GM19240 (cell line): ENCODE measurements at regions not wholly inside any gene's neighbourhood (a gene's known extent, or its start where the extent isn't known, plus 50 kb on each side); places are given as distances from the start of the nearest gene placed in this dataset.

Experiments used
- DNase-seq: peaks from one replicate; pipeline ENCODE4 v3.0.0; 2011; ENCODE audit warnings: low spot score; ENCODE audit not compliant: insufficient read length

DNA sequence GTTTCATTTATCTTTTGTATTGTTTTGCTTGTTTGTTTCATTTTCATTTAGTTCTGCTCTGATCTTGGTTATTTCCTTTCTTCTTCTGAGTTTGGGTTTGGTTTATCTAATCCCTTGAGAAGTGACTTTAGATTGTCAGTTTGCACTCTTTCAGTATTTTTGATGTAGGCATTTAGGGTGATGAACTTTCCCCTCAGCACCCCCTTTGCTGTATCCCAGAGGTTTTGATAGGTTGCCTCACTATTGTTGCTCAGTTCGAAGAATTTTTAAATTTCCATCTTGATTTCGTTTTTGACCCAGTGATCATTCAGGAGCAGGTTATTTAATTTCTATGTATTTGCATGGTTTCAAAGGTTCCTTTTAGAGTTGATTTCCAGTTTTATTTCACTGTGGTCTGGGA lies 119.6 kb upstream of the SSTR4 start:
- DNase-seq = no peak

DNA sequence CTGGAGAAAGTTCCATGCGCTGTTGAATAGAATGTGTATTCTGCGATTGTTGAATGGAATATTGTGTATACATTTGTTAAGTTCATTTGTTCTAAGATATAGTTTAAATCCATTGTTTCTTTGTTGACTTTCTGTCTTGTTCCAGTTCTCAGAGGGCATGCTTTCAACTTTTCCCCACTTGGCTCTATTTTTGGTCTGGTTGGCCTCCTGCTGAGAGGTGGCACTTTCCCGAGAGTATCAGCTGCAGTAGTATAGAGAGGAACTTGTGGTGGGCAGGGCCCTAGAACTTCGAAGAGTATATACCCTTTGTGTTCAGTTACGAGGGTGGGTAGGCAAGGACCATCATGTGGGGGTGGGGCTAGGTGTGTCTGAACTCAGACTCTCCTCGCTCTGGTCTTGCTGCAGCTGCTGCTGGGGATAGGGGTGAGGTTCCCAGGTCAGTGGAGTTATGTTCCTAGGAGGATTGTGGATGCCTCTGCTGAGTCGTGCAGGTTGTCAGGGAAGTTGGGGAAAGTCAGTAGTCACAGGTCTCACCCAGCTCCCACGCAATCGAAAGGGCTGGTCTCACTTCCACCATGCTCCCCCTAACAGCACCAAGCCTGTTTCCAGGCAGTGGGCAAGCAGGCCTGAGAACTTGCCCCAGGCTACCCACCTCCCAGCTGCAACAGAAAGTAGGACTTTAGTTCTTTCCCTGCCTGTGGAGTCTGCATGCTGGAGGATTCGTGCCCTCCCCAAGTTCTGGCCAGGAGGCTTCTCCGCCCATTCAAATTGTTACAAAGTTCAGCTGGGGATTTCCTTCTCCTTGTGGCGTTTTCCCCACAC lies 118.9 kb upstream of the SSTR4 start:
- DNase-seq = no peak

DNA sequence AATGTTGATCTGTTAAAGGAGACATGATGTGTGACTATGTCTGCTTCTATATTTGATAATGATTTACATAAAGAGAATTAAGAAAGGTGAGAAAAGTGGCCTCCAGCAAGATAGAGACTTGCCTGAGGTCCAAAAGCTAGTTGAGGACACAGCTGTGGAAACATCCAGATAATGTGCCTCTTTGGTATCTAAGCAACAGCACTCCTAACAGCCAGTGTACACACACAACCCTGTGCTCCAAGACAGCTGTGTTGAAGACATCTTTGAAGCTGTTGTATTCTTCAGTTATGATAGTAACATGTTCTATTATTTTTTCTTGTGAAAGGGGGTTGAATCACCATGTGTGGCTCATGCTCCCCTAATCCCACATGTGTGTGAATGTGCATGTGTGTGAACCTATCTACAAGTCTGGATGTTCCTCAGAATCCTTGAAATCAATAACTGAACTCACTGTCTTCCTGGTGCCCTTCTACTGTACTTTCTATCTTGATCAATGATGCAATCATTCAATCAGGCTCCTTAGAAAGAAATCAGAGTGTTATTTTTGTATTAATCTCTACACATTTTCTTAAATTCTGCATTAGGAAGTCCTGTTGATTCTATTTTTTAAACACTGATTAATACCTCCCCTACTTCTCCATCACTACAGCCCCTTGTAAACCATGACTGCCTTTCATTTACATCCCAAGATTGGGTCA lies 116.7 kb upstream of the SSTR4 start:
- no peak for DNase-seq

DNA sequence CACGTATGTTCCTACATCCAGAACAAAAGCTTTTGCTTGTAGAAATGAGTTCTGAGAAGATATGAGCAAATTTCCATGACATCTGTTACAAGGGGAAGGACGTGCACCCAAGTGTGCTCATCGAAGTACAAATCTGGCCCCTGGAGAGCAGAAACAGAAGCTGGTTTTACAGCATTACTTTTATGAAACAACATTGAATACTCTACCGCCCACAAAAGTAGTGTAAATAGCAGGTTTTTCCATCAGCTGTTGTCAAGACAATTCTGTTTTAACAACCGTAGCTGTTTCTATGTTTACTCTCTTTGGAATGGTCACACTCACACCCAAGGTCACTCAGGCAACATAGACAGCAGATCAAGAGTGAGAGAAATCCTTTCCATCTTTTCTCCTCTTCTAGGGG lies 114.2 kb upstream of the SSTR4 start:
- no peak for DNase-seq

DNA sequence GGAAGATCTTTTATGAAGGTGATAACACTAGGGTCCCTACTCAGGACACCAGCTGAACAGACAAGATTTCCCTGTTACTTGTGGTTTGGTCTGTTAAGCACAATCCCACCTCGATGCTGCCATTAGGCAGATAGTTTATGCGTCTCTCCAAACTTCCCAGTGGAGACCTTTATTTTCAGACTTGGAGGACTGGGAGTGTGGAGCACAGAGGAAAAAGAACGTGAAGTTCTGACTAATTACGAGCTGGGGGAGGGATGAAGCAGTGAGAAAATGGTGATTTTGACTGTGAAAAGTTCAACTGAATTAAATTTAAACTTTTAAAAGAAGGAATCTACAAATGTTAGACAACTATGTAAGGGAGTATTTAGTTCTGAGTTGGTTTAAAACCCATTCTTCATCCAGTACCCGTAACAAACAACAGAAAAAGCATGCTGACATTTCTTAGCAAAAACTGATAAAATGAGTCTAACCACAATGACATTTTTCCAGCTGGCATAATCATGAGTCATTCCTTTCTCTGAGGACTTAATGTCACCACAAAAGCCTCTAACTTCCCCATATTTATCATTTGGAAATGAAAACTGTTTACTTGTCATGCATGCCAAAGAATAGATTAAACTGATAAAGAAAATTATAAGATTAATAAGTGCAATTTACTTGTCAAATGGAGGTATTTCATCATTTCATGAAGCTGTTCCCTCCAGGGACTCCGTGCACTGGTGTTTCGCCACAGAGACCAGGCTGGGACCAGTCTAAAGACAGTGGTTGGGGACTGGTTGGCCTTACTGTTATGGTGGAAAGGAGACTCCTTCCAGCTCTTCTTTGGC lies 113.3 kb upstream of the SSTR4 start:
- DNase-seq = no peak

DNA sequence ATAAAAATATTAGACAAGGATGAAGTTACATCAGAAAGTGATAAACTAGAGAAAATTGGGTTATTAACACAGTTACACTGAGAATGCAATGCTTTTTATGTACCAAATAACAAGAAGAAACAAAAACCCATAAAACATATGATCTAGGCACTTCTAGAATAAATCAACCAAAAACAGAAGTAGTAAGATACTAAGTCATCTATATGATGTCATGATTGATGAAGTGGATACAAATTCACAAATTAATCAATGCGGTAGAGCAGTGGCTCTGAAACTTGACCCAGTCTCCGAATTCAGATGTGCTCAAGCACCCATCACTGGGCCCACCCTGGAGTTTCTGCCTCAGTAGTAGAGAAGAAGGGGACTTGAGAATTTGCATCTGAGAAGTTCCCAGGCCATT lies 112.1 kb upstream of the SSTR4 start:
- no peak for DNase-seq

DNA sequence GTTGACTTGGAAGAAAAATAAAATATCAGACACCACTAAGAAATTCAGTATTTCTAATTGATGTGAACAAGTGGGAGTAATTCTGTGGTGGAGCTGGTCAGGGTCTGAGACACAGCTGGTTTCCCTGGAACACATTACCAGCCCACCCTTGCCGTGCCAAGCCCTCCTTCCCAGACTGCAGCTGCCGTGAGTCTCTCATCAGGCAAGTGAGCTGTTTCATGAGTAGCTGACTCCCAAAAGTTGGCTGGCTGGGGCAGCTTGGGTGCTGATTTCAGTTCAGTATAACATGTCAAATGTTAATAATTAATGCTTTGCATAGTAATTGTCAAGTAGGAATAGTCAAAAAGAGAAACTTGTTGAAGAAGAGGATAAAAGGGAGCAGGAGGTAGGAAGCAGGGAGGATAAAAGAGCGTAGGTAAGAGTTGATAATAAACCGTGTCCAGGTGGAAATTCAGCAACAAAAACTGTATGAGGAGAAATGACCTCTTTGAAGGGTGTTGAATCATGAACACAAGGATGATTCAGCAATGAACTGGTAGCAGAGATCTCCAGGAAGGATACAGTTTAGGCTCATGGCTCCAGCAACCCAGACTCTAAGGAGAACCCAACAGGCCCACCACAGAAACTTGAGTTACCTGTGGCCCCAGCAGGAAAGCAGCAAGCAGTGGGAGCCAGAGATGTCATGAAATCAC lies 110.9 kb upstream of the SSTR4 start:
- no peak for DNase-seq

DNA sequence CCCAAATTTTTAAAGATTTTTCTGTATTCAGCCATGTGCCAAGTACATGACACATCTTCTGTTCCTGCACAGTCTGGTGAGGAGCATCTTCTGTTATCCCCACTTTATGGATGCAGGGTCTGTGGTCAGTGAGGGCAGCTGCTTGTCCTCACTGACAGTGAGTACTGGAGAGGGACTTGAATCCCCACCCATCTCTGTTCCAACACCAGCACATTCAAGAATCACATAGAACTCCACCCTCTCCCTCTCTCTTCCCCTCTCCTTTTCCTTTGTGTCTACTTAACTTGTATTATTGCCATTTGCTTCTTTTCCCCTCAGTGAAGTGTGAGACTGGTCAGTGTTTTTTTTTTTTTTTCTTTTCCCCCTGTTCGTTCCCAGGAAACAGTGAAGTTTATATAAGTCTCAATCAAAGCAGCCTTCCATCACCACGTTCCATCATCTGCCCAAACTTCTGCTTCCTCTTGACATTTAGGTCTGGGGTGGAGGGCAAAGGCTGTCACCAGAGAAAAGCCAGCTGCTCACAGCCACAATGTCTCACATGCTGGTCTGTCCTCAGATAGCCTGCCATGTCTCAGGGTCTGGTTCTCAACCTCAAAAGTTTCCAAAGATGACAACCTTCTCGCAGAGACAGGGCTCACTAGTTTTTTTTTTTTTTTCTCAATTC lies 110.0 kb upstream of the SSTR4 start:
- no peak for DNase-seq

DNA sequence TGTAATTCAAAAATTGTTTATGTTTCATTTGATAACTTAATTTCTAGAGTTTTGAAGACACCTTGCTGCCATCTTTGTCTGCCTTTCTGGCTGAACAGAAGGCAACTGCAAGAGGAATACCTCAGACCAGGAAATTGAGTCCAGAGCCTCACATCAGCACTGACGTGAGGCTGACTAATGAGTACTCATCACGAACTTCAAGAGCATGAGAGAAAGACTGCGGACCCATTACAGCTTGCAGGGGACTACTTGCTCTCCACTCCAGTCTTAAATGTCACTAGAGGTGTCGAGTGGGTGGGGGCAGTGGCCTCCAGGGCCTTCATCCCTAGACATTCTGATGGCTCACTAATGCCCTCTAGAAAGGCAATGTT lies 109.5 kb upstream of the SSTR4 start:
- no peak for DNase-seq

DNA sequence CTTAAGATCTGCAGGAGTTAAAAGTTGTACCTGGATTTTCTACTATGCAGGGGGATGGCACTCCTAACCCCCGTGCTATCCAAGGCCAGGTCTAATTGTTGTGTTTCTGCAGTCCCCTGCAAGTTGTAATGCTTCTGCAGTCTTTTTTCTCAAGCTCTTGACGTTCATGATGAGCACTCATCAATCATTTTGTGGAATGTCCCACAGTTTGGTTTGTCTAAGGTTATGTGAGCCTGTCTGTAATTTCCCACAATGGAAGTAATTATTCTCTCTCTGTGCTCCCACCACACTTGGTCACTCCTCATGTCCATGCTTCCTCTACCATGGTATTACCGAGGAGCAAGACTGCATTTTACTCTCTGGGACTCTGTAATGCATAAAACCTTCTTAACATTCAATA lies 107.6 kb upstream of the SSTR4 start:
- DNase-seq = no peak

DNA sequence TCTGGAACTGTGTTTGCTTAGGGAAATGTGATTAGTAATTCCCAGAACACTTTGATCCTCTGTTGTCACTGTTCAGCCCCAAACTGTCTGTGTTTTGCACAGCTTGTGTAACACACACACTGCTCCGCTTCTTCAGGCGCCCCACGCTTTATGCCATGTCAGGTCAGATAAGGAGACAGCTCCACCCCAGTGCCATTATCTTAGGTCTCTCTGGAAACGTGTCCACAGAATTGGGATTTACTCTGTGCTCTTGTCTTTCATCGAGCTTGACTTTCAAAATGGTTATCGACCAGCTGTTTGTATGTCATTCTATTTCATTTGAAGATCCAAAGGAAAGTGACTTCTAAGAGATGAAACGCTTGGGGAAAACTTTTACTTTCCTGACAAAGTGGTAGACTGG lies 106.4 kb upstream of the SSTR4 start:
- no peak for DNase-seq

DNA sequence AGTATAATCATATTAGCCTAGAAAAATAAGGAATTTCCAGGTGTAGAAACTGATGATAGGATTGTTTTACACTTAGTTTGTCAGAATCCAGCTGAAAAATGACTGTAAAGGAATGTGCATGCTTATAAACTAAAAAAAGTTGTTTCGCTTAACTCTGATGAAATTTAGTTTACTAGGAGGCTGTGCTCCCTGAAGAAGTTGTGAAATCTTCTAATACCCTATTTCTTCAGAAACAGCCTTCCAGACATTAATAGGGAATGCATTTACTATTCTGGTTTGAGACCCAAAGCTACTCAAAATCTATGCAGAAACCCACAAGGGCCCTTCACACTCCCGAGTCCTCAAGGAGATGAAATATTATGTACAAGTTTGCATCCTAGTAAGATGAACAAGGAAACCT lies 105.5 kb upstream of the SSTR4 start:
- no peak for DNase-seq

DNA sequence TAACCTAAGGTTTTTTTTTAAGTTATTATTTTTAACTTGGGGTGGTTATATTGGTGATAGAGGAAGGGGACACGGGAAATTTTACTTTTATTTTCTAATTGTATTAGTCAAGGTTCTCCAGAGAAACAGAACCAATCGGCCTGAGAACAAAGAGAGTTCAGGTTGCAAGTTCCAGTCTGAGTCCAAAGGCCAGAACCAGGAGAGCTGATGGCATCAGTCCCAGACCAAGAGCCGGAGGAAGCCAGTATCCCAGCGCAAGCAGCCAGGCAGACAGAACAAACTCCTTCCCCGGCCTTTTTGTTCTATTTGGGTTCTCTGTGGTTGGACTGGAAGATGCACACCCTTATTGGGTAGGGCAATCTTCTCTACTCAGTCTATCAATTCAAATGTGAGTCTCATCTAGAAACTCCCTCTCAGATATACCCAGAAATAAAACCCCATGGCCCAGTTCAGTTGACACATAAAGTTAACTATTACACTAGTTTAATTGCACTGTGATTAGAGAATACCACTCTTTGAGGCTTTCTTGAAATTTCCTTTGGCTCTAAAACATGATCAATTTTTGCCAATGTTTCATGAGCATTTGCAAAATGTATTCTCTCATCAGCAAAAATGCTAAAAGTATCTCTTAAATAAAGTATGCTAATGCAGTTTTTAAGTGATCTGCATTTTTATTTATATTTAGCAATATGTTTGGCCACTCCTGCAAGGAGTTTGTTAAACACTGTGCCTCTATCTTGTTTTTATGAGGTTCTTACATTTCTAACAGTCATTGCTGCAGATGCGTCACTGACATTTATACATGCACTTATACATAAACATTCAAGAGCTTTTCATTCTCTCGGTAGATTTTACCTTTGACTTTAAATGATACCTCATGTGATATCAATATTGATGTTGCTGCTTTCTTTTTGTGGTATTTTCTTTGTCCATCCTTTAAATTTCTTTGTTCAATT lies 103.2 kb upstream of the SSTR4 start:
- no peak for DNase-seq

DNA sequence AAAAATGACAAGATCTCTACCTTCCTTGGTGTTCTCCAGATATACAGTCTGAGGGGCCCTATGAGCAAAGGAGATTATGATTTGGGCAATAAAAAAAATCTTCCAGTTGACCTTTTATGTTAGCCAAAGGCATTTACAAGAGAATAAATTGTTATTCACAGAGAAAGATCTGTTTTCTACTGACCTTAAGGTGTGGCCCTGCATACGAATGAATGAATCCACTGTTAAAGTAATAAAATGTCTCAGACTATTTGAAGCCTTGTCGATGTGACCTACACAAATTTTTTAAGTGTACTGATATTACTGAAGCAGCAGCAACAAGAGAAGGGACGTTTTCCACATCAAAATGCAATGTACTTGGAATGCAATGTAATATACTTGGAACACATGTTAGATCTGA lies 95.9 kb upstream of the SSTR4 start:
- DNase-seq = no peak

DNA sequence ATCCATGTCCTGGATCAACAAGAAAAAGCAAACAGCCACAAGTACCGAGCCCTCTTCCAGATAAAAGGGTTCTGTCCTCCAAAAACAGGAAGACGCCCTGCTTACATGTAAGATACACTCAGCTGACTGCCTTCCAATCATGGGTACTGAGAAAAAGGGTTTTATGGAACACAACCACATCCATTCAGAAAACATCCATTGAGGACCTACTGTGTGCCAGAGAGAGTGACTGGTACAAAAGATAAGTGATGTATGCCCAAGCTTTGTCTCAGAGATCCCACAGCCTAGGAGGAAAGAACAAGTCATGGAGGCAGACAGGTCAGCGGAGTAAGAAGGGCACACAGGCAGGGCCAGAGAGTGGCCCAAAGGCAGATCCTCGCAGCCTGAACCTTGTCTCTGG lies 94.8 kb upstream of the SSTR4 start:
- DNase-seq = no peak

DNA sequence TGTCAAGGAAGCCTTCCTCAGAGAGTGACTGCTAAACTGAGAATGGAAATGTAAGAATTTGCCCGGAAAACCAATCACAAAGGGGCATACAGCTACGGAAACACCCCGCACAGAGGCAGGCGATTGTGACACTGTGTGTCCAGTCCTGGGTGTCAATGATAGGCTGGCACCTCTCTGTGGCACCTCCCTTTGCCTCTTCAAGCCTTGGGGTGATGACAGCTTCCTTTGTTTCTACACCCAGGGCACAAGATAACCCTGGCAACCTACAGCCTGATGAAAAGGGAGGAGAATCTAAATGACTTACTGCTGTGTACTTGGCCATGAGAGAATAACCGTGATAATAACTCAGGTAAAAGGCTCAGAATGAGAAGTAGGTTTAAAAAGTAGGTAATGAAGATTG lies 93.6 kb upstream of the SSTR4 start:
- DNase-seq = no peak

DNA sequence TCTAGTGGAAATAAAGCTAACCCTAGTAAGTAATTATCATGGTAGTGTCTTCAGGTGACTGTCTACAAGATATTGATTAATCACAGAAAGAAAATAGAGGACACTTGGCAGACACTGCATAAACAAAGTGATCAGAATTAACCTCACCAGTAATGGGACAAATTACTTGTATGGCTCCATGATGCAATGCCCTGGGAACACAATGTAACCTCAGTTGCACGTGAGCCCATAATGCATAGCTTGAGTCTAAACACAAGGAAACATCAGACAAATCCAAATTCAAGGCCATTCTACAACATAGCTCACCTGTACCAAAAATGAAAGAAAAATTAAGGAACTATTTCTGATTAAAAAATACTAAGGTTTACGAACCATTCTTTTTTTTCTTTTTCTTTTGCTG lies 92.4 kb upstream of the SSTR4 start:
- DNase-seq = no peak

DNA sequence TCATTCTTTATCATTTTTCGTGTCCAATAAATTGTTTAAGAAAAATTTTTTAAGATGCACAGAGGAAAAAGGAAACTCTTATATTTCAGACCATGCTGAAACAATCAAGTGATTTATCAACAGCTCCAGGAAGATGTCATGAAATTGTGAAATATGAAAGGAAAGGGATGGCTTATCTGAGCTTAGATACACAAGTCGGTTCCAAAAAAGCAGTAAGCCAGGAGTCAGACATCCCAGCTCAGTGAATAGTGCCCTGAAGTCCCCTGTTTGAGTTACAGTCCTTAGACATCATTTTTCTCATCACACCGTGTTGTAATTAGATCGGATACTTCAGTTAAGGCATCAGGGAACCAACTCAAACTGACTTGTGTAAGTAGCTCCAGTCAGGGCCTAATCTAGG lies 91.0 kb upstream of the SSTR4 start:
- no peak for DNase-seq

DNA sequence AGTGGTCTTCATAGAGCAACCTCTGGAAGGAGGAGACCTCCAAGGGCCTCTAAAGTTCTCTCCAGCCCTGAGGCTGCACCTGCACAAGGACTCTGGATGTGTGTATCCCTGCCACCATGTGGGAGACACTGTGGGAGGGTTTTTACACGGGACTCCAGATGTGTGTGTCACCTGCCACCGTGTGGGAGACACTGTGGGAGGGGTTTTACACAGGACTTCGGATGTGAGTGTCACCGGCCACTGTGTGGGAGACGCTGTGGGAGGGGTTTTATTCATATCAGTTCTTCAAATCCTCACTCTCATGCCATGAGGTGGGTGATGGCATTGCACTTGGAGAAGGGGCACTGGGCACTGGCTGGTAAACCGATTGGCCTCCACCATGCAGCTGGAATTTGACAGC lies 90.2 kb upstream of the SSTR4 start:
- no peak for DNase-seq

DNA sequence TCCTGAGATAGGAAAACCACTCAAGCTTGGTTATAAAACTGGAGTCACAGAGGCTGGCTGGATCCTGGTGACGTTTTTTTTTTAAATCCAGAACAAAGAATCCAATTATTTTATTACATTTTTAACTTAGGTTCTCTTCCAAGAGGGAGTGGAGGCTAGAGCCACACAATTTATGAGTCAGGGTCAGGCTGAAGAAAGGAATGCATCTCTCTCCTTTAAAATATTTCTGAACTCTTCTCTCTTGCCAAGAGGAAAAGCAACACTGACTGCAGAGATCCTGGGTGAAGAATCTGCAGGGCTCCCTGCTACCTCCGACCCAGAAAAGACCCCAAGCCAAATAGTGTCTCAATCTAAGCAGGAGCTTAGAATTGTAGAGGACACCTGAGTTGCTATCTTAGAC lies 88.5 kb upstream of the SSTR4 start:
- no peak for DNase-seq
